BJ (cell line): ENCODE measurements at regions not wholly inside any gene's neighbourhood (a gene's known extent, or its start where the extent isn't known, plus 50 kb on each side); places are given as distances from the start of the nearest gene placed in this dataset.

Experiments
- CTCF ChIA-PET: fragments of 350-600 bp; formaldehyde crosslinking; extraction: SDS; loops from one replicate; lab custom pipeline; 2021; ENCODE audit warnings: antibody characterized with exemption, inconsistent platforms; lab: Yijun Ruan, JAX
- POLR2A ChIA-PET: fragments of 300-600 bp; sonication (Branson Sonifier 250); formaldehyde crosslinking; extraction: SDS; loops from one replicate; lab custom pipeline; 2021; ENCODE audit warnings: antibody characterized with exemption; lab: Charles Lee
- DNase-seq: peaks from one replicate; pipeline ENCODE4 v3.0.0-alpha.2; 2011; ENCODE audit warnings: low read depth
- H3K27me3 ChIP-seq: 2 replicates; pipeline ENCODE4 v1.6.0; 2011; ENCODE audit warnings: low read length; ENCODE audit not compliant: control insufficient read depth, insufficient read depth
- H3K36me3 ChIP-seq: 2 replicates; pipeline ENCODE4 v1.5.1; 2011; ENCODE audit warnings: low read length; ENCODE audit not compliant: control insufficient read depth, insufficient read depth
- H3K4me3 ChIP-seq: 2 replicates; pipeline ENCODE4 v1.5.1; 2011; ENCODE audit warnings: low read depth, mild to moderate bottlenecking, control low read depth, low read length
- TF ChIP-seq, protein P1 (sequence below): IDR thresholded peaks from 2 replicates; pipeline ENCODE4 v1.5.1; 2011; ENCODE audit warnings: low read depth, mild to moderate bottlenecking, control low read depth, inconsistent platforms, low read length, moderate library complexity; ENCODE audit not compliant: insufficient read depth

DNA sequence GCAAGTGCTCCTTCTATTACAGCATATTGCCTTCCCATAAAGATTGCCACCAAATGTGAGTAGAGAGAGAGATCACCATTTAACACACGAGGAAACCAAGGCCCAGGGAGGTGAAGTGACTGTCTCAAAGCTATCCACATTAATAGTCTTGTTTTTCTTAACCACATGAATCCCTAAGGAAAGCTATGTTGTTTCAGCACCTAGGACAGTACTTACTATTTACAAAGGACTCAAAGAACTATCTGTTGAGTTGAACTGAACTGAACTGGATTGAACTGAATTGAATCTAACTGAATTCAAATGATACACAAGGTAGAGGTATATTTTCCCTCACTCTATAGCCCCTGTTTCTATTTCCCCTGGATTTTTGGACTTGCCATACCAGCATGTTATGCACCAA lies 430.4 kb downstream of the CAAP1 start:
- TF ChIP-seq, protein P1, sequence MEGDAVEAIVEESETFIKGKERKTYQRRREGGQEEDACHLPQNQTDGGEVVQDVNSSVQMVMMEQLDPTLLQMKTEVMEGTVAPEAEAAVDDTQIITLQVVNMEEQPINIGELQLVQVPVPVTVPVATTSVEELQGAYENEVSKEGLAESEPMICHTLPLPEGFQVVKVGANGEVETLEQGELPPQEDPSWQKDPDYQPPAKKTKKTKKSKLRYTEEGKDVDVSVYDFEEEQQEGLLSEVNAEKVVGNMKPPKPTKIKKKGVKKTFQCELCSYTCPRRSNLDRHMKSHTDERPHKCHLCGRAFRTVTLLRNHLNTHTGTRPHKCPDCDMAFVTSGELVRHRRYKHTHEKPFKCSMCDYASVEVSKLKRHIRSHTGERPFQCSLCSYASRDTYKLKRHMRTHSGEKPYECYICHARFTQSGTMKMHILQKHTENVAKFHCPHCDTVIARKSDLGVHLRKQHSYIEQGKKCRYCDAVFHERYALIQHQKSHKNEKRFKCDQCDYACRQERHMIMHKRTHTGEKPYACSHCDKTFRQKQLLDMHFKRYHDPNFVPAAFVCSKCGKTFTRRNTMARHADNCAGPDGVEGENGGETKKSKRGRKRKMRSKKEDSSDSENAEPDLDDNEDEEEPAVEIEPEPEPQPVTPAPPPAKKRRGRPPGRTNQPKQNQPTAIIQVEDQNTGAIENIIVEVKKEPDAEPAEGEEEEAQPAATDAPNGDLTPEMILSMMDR: no peak
- no peak overlapping the region for H3K4me3 ChIP-seq
- H3K36me3 ChIP-seq: no peaks in the 10 kb centered on the region
- POLR2A ChIA-PET: no interaction called here
- no peaks in the 10 kb centered on the region for H3K27me3 ChIP-seq
- no peak for DNase-seq
- CTCF ChIA-PET: no interaction called here

GRCh38 chr9:26460624-26461023 lies 432.0 kb downstream of the CAAP1 start:
- POLR2A ChIA-PET: no interaction called here
- CTCF ChIA-PET: no interaction called here
- TF ChIP-seq, protein P1: no peak

DNA sequence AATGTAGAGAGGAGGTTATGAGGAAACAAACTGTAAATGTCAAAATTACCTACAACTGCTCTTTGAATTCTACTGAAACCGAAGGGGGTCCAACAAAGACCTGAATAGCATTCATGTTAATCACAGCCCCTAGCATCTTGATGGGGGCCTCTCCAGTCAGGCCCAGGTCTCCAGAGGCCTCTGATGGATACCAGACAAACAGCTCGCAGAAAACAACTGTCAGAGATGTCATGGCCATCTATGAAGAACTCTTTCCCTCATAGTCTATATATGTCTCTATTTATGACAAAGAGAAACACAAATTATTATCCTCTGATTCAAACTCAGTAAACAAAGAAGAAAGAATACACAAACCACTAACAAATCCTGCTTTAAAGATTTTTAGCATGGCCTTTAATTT lies 432.6 kb downstream of the CAAP1 start:
- ChIA-PET CTCF (no interaction called here), POLR2A (no interaction called here)
- TF ChIP-seq, protein P1: no peak
- Histone ChIP-seq H3K36me3 (no peaks in the 10 kb centered on the region), H3K4me3 (no peak overlapping the region), H3K27me3 (no peaks in the 10 kb centered on the region)
- no peak for DNase-seq

More at GRCh38 chr9:26460624-26461023, 432.0 kb downstream of the CAAP1 start:
- Histone ChIP-seq H3K27me3 (no peaks in the 10 kb centered on the region), H3K4me3 (no peak overlapping the region), H3K36me3 (no peaks in the 10 kb centered on the region)
- no peak for DNase-seq

- Histone ChIP-seq H3K36me3 (no peaks in the 10 kb centered on the region), H3K4me3 (no peak overlapping the region), H3K27me3 (no peaks in the 10 kb centered on the region)
- CTCF ChIA-PET: no interaction called here
- POLR2A ChIA-PET: no interaction called here
- DNase-seq: no peak
- TF ChIP-seq, protein P1: no peak
Observed at GRCh38 chr9:26458054-26458453, 434.5 kb downstream of the CAAP1 start.

DNA sequence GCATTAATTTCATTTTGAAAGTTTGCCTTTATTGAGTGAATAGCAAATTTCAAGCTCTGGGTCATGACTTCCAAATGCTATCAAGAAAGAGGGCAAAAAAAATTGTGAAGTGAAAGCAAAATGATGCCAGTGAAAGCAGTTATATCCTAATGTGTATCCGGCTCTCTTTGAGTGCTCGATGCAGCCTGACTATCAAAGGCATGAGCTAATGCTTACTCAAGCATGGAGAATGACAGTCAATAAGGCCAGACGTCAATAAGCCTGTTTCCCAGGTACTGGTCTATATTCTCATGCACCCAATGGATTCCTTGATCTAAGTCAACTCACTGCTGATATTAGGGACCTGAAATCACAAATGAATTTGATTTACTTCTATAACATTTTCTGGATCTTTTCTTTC lies 435.5 kb downstream of the CAAP1 start:
- TF ChIP-seq, protein P1: no peak
- CTCF ChIA-PET: no interaction called here
- POLR2A ChIA-PET: no interaction called here
- no peak for DNase-seq
- Histone ChIP-seq H3K27me3 (no peaks in the 10 kb centered on the region), H3K36me3 (no peaks in the 10 kb centered on the region), H3K4me3 (no peak overlapping the region)
